ENCODE measurements at regions not wholly inside any gene's neighbourhood (a gene's known extent, or its start where the extent isn't known, plus 50 kb on each side); places are given as distances from the start of the nearest gene placed in this dataset.
A peak's percentile ranks its signal among the peaks of the same experiment; 100 is the strongest.

- H3K9me3 ChIP-seq (replicated peaks; ENCODE audit: control insufficient read depth, insufficient read depth, low read depth, low read length), result no peaks in the 10 kb centered on the region
- H3K4me1 ChIP-seq (replicated peaks in 1 of 2; ENCODE audit: control insufficient read depth in 2 of 2, insufficient read depth in 2 of 2, low read length in 2 of 2), result no peaks in the 10 kb centered on the region
- H3K9me1 ChIP-seq (ENCODE audit: control insufficient read depth, insufficient read depth, low read length), result no peaks in the 10 kb centered on the region
- intact Hi-C loops (cut with micrococcal nuclease) (no loop called here), in situ Hi-C loops (cut with MboI) (no loop called here)
- CTCF ChIA-PET (ENCODE audit: low intra/inter-chr PET ratio), result no interaction called here
- H2AFZ ChIP-seq (ENCODE audit: low read depth, low read length), result no peak overlapping the region
- no peak overlapping the region for H3K27ac ChIP-seq (ENCODE audit: extremely low read depth, low read depth, low read length)
- H3K27me3 ChIP-seq (ENCODE audit: control insufficient read depth in 2 of 2, insufficient read depth in 2 of 2, low read length in 2 of 2), result peaks cover 20 to 58% of the 10 kb centered on the region in 2 experiments
- no peak overlapping the region for H3K4me2 ChIP-seq (ENCODE audit: insufficient read depth, low read length)
- POLR2A ChIA-PET, result interaction anchor here (0.7 kb wide), 1 partner anchor 14 kb away, joined by 3 read pairs; no protein-coding TSS in a partner anchor
- BruUV-seq (replicated peaks), result no TSS peak
- H3K79me2 ChIP-seq (ENCODE audit: control insufficient read depth, insufficient read depth, low read length), result no peaks in the 10 kb centered on the region
- H4K20me1 ChIP-seq (replicated peaks; ENCODE audit: control insufficient read depth, insufficient read depth, low read length), result no peaks in the 10 kb centered on the region
- FAIRE-seq (no peak), DNase-seq (ENCODE audit: extremely low read depth in 1 of 4, low spot score in 3 of 4) (no peak), ATAC-seq (no peak)
- 0% methylated on average over 9 of the region's 9 CpGs for WGBS (ENCODE audit: insufficient coverage, low coverage, missing lambda C conversion rate)
- no peaks in the 10 kb centered on the region for H3K36me3 ChIP-seq (ENCODE audit: control insufficient read depth, insufficient read depth, low read length)
- H3K4me3 ChIP-seq, result no peak overlapping the region
- TF ChIP-seq RBM17 (IDR thresholded peaks at IDR 0.05; ENCODE audit: borderline replicate concordance, low read depth, low read length), result no peak
- peak; percentile 29; the same call in 1 of the 2 replicates for TF ChIP-seq RFX1 (IDR thresholded peaks at IDR 0.05)
- no peak overlapping the region for H3K9ac ChIP-seq (ENCODE audit: insufficient read depth in 1 of 2, low read depth in 2 of 2, low read length in 2 of 2)
These were observed 509.5 kb downstream of the EIPR1 start for GRCh38 chr2:2868085-2868484.

DNA sequence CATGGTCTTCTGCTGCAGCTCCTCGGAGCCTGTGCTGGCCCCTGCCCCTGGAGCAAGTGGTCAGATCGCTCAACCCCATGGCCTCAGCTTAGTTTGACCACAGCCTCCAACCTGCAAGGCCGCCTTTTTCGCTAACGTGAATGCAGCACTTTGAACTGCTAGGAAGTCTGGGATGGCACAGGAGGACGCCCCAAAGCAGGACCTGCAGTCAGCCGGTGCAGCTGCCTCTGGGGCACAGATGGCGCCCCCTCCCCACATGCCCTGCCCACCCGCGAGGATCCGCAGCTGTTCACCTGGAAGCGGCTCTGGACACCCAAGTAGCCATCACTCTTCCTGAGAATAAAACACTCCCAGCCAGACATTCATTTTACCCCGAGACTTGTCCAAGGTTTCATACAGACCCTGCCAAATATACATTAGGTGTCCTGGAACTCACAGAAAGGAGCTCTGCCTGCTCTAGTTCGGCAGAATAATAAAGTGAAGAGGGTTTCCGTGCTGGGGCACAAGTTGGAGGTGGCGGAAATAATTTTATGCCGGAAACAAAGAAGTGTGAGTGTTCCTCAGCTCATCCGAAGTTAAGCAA is 510.1 kb downstream of the EIPR1 start:
- Histone ChIP-seq H4K20me1 (replicated peaks; ENCODE audit: control insufficient read depth, insufficient read depth, low read length) (no peaks in the 10 kb centered on the region), H3K4me1 (replicated peaks in 1 of 2; ENCODE audit: control insufficient read depth in 2 of 2, insufficient read depth in 2 of 2, low read length in 2 of 2) (no peaks in the 10 kb centered on the region), H3K79me2 (ENCODE audit: control insufficient read depth, insufficient read depth, low read length) (no peaks in the 10 kb centered on the region), H3K27me3 (ENCODE audit: control insufficient read depth in 2 of 2, insufficient read depth in 2 of 2, low read length in 2 of 2) (peaks cover 18 to 54% of the 10 kb centered on the region in 2 experiments), H3K27ac (ENCODE audit: extremely low read depth, low read depth, low read length) (no peak overlapping the region), H3K9me1 (ENCODE audit: control insufficient read depth, insufficient read depth, low read length) (no peaks in the 10 kb centered on the region), H3K4me2 (ENCODE audit: insufficient read depth, low read length) (no peak overlapping the region), H3K9ac (ENCODE audit: insufficient read depth in 1 of 2, low read depth in 2 of 2, low read length in 2 of 2) (no peak overlapping the region), H3K9me3 (replicated peaks; ENCODE audit: control insufficient read depth, insufficient read depth, low read depth, low read length) (no peaks in the 10 kb centered on the region), H2AFZ (ENCODE audit: low read depth, low read length) (no peak overlapping the region), H3K4me3 (no peak overlapping the region), H3K36me3 (ENCODE audit: control insufficient read depth, insufficient read depth, low read length) (no peaks in the 10 kb centered on the region)
- 0% methylated on average over 17 of the region's 18 CpGs for WGBS (ENCODE audit: insufficient coverage, low coverage, missing lambda C conversion rate)
- CTCF ChIA-PET (ENCODE audit: low intra/inter-chr PET ratio), result no interaction called here
- in situ Hi-C loops (cut with MboI) (no loop called here), intact Hi-C loops (cut with micrococcal nuclease) (no loop called here)
- ATAC-seq, result no peak
- no peak for FAIRE-seq
- no TSS peak for BruUV-seq (replicated peaks)
- no peak for DNase-seq (ENCODE audit: extremely low read depth in 1 of 4, low spot score in 3 of 4)
- POLR2A ChIA-PET, result interaction anchor here (0.6 to 0.7 kb wide), 2 partner anchors 14 to 697 kb away, joined by 3 read pairs; no protein-coding TSS in a partner anchor
- TF ChIP-seq RBM15 (IDR thresholded peaks at IDR 0.05; ENCODE audit: insufficient read depth, low read length) (no peak), ZC3H8 (IDR thresholded peaks at IDR 0.05) (no peak), FOXA3 (CRISPR knock-in tag; conservative IDR thresholded peaks at IDR 0.05 in 1 of 2, IDR thresholded peaks at IDR 0.05 in 1 of 2) (no peak)

Data from K562 (cell line).